ENCODE measurements at regions not wholly inside any gene's neighbourhood (a gene's known extent, or its start where the extent isn't known, plus 50 kb on each side); places are given as distances from the start of the nearest gene placed in this dataset.

DNA sequence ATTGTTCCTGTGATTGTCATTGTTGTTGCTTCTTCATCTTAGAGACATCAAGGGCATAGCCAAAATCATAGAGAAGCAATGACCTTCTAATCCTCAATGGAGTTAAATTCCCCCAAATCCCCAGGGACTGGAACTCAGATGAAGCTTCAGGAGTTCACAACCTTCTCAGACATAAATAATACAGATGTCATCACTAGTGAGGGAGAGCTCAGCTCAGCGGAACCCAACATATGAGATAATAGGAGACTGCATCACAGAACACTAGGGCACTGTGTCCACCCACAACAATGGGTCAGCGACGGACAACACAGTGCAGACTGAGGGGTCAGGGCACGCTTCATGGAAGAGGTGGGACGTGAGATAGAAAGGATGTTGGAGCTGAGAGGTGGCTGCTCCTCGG, 1290.4 kb upstream of the TMEM132C start:
- TF ChIP-seq, protein P1, sequence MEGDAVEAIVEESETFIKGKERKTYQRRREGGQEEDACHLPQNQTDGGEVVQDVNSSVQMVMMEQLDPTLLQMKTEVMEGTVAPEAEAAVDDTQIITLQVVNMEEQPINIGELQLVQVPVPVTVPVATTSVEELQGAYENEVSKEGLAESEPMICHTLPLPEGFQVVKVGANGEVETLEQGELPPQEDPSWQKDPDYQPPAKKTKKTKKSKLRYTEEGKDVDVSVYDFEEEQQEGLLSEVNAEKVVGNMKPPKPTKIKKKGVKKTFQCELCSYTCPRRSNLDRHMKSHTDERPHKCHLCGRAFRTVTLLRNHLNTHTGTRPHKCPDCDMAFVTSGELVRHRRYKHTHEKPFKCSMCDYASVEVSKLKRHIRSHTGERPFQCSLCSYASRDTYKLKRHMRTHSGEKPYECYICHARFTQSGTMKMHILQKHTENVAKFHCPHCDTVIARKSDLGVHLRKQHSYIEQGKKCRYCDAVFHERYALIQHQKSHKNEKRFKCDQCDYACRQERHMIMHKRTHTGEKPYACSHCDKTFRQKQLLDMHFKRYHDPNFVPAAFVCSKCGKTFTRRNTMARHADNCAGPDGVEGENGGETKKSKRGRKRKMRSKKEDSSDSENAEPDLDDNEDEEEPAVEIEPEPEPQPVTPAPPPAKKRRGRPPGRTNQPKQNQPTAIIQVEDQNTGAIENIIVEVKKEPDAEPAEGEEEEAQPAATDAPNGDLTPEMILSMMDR (IDR thresholded peaks at IDR 0.05 in 8 of 11, conservative IDR thresholded peaks at IDR 0.05 in 3 of 11), result no peak
- TF ChIP-seq POLR2A (IDR thresholded peaks at IDR 0.05) (no peak), POLR2AphosphoS5 (IDR thresholded peaks at IDR 0.05) (no peak)
